Tibial nerve (tissue), 4 donors: ENCODE measurements at regions not wholly inside any gene's neighbourhood (a gene's known extent, or its start where the extent isn't known, plus 50 kb on each side); places are given as distances from the start of the nearest gene placed in this dataset.

Experiments
- CTCF ChIP-seq, 5 experiments: fragments of 200-600 bp in 3 of 5; fragments of 450-650 bp in 2 of 5; sonication (generic) in 3 of 5; IDR thresholded peaks; one replicate each; pipeline ENCODE4 v1.5.1; 2016 to 2019; ENCODE audit warnings: antibody characterized with exemption in 5 of 5, mild to moderate bottlenecking in 3 of 5, moderate library complexity in 2 of 5
- EP300 ChIP-seq, 2 donors: sonication (generic); formaldehyde crosslinking; IDR thresholded peaks; one replicate each; pipeline ENCODE4 v1.6.1; 2017; ENCODE audit warnings: antibody characterized with exemption in 2 of 2, mild to moderate bottlenecking in 1 of 2

GRCh38 chr7:36084485-36085091, 68.5 kb upstream of the EEPD1 start:
- TF ChIP-seq EP300 (IDR thresholded peaks at IDR 0.05) (no peak), CTCF (IDR thresholded peaks at IDR 0.05) (no peak)
